ENCODE measurements at regions not wholly inside any gene's neighbourhood (a gene's known extent, or its start where the extent isn't known, plus 50 kb on each side); places are given as distances from the start of the nearest gene placed in this dataset.
"Not testable (repeated sequence)": the region's sequence is repeated elsewhere in the genome, so short reads cannot be mapped to it uniquely, and the experiment has no call there.

- no peak overlapping the region for H3K27ac ChIP-seq (ENCODE audit: control insufficient read depth, insufficient read depth, low read length)
- FAIRE-seq = no peak
- H3K9me1 ChIP-seq (ENCODE audit: control insufficient read depth, extremely low read depth, insufficient read depth, low read length) = no peaks in the 10 kb centered on the region
- no peak for DNase-seq (ENCODE audit: low read depth, low spot score)
- TF ChIP-seq, protein P1, sequence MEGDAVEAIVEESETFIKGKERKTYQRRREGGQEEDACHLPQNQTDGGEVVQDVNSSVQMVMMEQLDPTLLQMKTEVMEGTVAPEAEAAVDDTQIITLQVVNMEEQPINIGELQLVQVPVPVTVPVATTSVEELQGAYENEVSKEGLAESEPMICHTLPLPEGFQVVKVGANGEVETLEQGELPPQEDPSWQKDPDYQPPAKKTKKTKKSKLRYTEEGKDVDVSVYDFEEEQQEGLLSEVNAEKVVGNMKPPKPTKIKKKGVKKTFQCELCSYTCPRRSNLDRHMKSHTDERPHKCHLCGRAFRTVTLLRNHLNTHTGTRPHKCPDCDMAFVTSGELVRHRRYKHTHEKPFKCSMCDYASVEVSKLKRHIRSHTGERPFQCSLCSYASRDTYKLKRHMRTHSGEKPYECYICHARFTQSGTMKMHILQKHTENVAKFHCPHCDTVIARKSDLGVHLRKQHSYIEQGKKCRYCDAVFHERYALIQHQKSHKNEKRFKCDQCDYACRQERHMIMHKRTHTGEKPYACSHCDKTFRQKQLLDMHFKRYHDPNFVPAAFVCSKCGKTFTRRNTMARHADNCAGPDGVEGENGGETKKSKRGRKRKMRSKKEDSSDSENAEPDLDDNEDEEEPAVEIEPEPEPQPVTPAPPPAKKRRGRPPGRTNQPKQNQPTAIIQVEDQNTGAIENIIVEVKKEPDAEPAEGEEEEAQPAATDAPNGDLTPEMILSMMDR (optimal IDR thresholded peaks at IDR 0.05 in 1 of 3, IDR thresholded peaks at IDR 0.05 in 1 of 3, conservative IDR thresholded peaks at IDR 0.05 in 1 of 3; ENCODE audit: extremely low read depth in 1 of 3, insufficient read depth in 2 of 3, low read length in 3 of 3) = no peak
- TF ChIP-seq EZH2 (IDR thresholded peaks at IDR 0.05; ENCODE audit: low read length) = no peak
- no peak overlapping the region for H2AFZ ChIP-seq (ENCODE audit: control insufficient read depth, low read length)
- no peak overlapping the region for H3K4me3 ChIP-seq (ENCODE audit: control insufficient read depth in 2 of 3, extremely low read depth in 1 of 3, insufficient read depth in 2 of 3, low read depth in 1 of 3, low read length in 3 of 3)
- H4K20me1 ChIP-seq (ENCODE audit: control insufficient read depth, extremely low read depth, insufficient read depth, low read length) = no peaks in the 10 kb centered on the region
- H3K36me3 ChIP-seq (ENCODE audit: control insufficient read depth in 2 of 2, extremely low read depth in 1 of 2, insufficient read depth in 2 of 2, low read length in 2 of 2) = no peaks in the 10 kb centered on the region
- dilution Hi-C loops (cut with MboI; ENCODE audit: extremely low pct_ligation_motif_present, low sequenced_read_pairs) = no loop called here
- no peak overlapping the region for H3K4me2 ChIP-seq (ENCODE audit: control insufficient read depth, extremely low read depth, insufficient read depth, low read depth, low read length)
- no peaks in the 10 kb centered on the region for H3K79me2 ChIP-seq (ENCODE audit: control insufficient read depth, insufficient read depth, low read length)
- peaks cover 1% of the 10 kb centered on the region for H3K9me3 ChIP-seq (ENCODE audit: control insufficient read depth, low read depth, low read length)
- H3K9ac ChIP-seq (ENCODE audit: control insufficient read depth, extremely low read depth, insufficient read depth, low read length) = no peak overlapping the region
- no peaks in the 10 kb centered on the region for H3K4me1 ChIP-seq (ENCODE audit: control insufficient read depth, extremely low read depth, insufficient read depth, low read length)
- H3K27me3 ChIP-seq (ENCODE audit: control insufficient read depth, extremely low read depth, insufficient read depth, low read length) = no peaks in the 10 kb centered on the region
Observed at GRCh38 chr3:180776433-180776832, 97.1 kb upstream of the CCDC39 start.

- Histone ChIP-seq H3K27me3 (ENCODE audit: control insufficient read depth, extremely low read depth, insufficient read depth, low read length) (no peaks in the 10 kb centered on the region), H3K79me2 (ENCODE audit: control insufficient read depth, insufficient read depth, low read length) (no peaks in the 10 kb centered on the region), H3K4me2 (ENCODE audit: control insufficient read depth, extremely low read depth, insufficient read depth, low read depth, low read length) (no peak overlapping the region), H3K36me3 (ENCODE audit: control insufficient read depth in 2 of 2, extremely low read depth in 1 of 2, insufficient read depth in 2 of 2, low read length in 2 of 2) (no peaks in the 10 kb centered on the region), H4K20me1 (ENCODE audit: control insufficient read depth, extremely low read depth, insufficient read depth, low read length) (no peaks in the 10 kb centered on the region), H3K4me1 (ENCODE audit: control insufficient read depth, extremely low read depth, insufficient read depth, low read length) (no peaks in the 10 kb centered on the region), H3K9me1 (ENCODE audit: control insufficient read depth, extremely low read depth, insufficient read depth, low read length) (no peaks in the 10 kb centered on the region), H3K4me3 (ENCODE audit: control insufficient read depth in 2 of 3, extremely low read depth in 1 of 3, insufficient read depth in 2 of 3, low read depth in 1 of 3, low read length in 3 of 3) (no peak overlapping the region), H2AFZ (ENCODE audit: control insufficient read depth, low read length) (no peak overlapping the region), H3K9me3 (ENCODE audit: control insufficient read depth, low read depth, low read length) (no peaks in the 10 kb centered on the region), H3K27ac (ENCODE audit: control insufficient read depth, insufficient read depth, low read length) (no peak overlapping the region), H3K9ac (ENCODE audit: control insufficient read depth, extremely low read depth, insufficient read depth, low read length) (no peak overlapping the region)
- FAIRE-seq (no peak), DNase-seq (ENCODE audit: low read depth, low spot score) (no peak)
- dilution Hi-C loops (cut with MboI; ENCODE audit: extremely low pct_ligation_motif_present, low sequenced_read_pairs) = no loop called here
- TF ChIP-seq, protein P1 (optimal IDR thresholded peaks at IDR 0.05 in 1 of 3, IDR thresholded peaks at IDR 0.05 in 1 of 3, conservative IDR thresholded peaks at IDR 0.05 in 1 of 3; ENCODE audit: extremely low read depth in 1 of 3, insufficient read depth in 2 of 3, low read length in 3 of 3) = peak in 1 of 3 experiments; percentile 3
- no peak for TF ChIP-seq EZH2 (IDR thresholded peaks at IDR 0.05; ENCODE audit: low read length)
Observed at GRCh38 chr3:180782195-180782984, 103.1 kb upstream of the CCDC39 start.

DNA sequence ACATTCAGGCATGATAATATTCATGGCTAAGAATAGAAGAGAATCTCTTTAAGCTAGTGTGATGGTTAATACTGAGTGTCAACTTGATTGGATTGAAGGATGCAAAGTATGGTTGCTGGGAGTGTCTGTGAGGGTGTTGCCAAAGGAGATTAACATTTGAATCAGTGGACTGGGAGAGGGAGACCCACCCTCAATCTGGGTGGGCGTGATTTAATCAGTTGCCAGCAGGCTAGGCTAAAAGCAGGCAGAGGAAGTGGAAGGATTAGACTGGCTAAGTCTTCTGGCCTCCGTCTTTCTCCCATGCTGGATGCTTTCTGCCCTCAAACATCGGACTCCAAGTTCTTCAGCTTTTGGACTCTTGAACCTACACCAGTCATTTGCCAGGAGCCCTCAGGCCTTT, 106.9 kb upstream of the CCDC39 start:
- H3K4me3 ChIP-seq (ENCODE audit: control insufficient read depth in 2 of 3, extremely low read depth in 1 of 3, insufficient read depth in 2 of 3, low read depth in 1 of 3, low read length in 3 of 3); dilution Hi-C loops (cut with MboI; ENCODE audit: extremely low pct_ligation_motif_present, low sequenced_read_pairs); H3K9ac ChIP-seq (ENCODE audit: control insufficient read depth, extremely low read depth, insufficient read depth, low read length); H3K9me3 ChIP-seq (ENCODE audit: control insufficient read depth, low read depth, low read length); H3K9me1 ChIP-seq (ENCODE audit: control insufficient read depth, extremely low read depth, insufficient read depth, low read length); H3K27ac ChIP-seq (ENCODE audit: control insufficient read depth, insufficient read depth, low read length); H4K20me1 ChIP-seq (ENCODE audit: control insufficient read depth, extremely low read depth, insufficient read depth, low read length); H3K27me3 ChIP-seq (ENCODE audit: control insufficient read depth, extremely low read depth, insufficient read depth, low read length); H2AFZ ChIP-seq (ENCODE audit: control insufficient read depth, low read length); H3K36me3 ChIP-seq (ENCODE audit: control insufficient read depth in 2 of 2, extremely low read depth in 1 of 2, insufficient read depth in 2 of 2, low read length in 2 of 2); FAIRE-seq; H3K79me2 ChIP-seq (ENCODE audit: control insufficient read depth, insufficient read depth, low read length); H3K4me2 ChIP-seq (ENCODE audit: control insufficient read depth, extremely low read depth, insufficient read depth, low read depth, low read length); H3K4me1 ChIP-seq (ENCODE audit: control insufficient read depth, extremely low read depth, insufficient read depth, low read length); DNase-seq (ENCODE audit: low read depth, low spot score): not testable (repeated sequence)
